COLO829 (cell line): ENCODE measurements at regions not wholly inside any gene's neighbourhood (a gene's known extent, or its start where the extent isn't known, plus 50 kb on each side); places are given as distances from the start of the nearest gene placed in this dataset.

Experiments
- DNase-seq: peaks from one replicate; pipeline ENCODE4 v3.0.0; 2012; ENCODE audit warnings: low spot score

DNA sequence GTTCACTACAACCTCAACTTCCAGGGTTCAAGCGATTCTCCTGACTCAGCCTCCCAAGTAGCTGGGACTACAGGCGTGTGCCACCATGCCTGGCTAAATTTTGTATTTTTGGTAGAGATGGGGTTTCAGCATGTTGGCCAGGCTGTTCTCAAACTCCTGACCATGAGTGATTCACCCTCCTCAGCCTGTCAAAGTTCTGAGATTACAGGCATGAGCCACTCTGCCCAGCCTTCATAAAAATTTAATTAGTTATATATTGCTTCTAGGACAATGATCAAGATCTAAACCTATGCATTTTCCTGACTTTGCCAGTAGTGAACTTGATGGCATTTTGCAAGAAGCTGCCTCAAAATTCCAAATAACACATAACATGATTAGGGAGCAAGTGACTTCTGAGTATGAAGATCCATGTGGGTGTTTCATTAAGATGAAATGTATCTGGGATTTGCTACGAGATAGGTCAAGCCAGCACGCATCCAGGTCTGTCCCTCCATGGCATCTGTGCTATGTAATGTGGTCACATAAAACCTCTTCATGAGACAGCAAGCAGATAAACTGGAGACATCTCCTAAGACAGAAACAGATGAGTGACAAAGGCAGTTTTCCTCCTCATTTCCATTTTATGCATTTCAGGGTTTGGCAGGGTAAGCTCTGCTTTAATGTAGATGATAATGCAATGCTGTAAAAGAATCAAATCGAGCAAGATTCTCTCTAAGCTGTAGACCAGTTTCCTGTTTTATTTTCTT lies 319.4 kb upstream of the ATP2B1 start:
- DNase-seq: no peak

DNA sequence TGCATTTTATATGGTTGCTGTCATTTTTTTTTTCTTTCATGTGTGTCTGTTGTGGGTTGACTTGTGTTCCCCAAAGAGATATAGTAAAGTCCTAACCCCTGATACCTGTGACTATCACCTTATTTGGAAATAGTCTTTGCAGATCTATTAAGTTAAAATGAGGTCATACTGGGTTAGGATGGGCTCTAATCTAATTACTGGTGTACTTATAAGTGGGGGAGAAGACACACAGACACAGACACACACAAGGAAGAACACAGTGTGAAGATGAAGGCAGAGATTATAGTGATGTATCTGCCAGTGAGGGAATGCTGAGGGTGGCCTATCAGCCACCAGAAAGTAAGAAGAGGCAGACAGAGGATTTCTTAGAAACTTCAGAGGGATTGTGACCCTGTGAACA lies 318.4 kb upstream of the ATP2B1 start:
- DNase-seq: no peak

DNA sequence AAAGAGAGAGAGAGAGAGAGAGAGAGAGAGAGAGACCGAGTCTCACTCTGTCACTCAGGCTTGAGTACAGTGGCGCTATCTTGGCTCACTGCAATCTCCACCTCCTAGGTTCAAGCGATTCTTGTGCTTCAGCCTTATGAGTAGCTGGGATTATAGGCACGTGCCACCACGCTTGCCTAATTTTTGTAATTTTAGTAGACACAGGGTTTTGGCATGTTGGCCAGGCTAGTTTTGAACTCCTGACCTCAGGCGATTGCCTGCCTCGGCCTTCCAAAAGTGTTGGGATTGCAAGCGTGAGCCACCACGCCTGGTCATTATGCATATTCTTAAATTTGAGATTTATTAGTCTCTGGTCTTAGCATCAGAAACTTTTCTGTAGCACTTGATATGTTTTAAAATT lies 317.9 kb upstream of the ATP2B1 start:
- DNase-seq: no peak

DNA sequence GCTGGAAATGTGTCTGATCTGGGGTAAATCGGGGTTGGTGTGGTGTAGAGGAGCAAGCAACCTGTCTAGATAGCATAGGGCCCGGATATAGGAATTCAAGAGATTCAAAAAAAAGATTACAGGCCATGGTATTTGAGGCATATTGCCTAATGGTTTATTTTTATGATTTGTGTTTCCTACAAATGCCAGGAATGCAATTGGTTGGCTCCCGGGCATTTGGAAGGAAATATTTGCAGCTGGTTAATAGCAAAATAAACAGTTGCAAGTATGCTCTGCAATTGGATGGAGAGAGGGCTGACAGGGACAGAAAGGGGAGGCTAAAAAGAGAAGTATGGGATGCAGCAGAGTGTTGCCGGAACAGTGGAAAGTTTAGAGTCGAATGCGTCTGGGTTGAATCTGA lies 315.6 kb upstream of the ATP2B1 start:
- DNase-seq: no peak

DNA sequence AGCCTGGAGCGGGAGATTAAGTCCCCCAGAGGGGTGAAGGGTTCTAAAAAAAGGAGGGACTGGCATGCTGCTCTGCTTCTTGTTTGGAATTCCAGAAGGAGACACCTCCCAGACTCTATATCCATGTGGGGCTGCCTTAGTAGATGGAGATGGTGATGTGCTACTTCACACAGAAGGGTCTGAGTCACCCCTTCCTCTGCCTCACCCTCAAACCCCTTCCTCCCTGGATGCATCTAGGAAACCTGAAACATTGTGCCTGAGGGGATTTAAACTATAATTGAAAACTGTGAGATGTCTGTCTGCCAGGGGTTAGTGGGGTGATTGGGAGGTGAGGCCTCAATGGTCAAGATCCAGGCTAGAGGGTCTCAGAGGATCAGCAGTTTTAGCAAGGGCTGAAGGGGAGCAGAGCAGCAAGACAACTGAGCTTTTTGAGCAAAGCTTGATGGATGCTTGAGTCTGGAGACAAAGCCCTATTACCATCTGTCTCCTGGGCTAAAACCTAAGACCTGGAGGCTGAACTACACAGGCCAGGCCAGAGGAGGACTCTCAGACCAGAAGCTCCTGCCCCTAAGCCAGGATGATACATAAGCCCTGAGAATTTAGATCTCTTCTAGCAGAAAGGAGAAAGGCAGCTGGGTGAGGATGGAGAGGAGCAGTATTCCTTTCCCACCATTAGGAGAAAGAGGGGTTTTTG lies 314.7 kb upstream of the ATP2B1 start:
- DNase-seq: no peak

DNA sequence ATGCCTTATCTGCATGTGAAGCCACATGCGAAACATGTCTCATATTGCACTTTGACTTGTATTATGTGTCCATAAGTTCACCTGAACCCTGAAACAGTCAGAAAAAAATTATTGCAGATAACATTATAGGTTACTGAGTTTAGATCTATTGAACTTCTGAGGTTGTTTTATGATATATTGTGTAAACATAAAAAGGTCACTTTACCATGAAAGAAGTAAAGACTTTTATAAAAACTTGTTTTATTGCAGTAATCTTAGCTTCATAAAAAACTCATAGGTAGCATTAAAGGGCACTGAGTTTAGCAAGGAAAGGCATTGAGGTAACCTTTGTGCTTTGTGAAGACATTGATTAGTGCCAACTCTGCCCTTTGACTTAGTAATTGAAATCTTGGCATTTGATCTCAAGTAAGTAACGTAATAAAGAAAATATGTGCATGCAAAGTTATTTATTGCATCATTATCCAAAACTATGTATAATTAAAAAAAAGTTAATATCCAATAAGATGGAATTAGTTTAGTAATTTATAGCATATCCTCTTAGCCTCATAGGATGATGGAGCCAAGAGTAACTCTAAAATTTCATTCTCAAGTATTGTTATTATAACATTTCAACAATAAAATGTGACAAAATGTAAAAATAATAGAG lies 313.3 kb upstream of the ATP2B1 start:
- no peak for DNase-seq

DNA sequence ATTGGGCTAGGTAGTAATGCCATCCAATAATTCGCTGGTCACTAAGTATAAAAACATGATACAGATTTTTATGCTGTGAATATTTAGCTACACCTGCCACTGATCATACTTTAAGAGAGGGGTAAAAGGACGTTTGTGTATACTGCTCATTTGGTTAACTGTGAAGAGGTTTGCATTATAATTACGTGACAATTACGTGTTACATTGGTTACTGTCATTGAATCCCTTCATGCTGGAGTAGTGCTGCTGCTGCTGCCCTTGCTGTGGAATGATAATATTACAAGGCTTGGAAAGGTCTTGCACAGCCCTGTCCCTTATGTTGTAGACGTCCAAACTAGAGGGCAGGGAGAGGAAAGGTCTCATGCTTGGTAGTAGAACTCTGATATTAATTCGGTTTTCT lies 312.2 kb upstream of the ATP2B1 start:
- DNase-seq: no peak

DNA sequence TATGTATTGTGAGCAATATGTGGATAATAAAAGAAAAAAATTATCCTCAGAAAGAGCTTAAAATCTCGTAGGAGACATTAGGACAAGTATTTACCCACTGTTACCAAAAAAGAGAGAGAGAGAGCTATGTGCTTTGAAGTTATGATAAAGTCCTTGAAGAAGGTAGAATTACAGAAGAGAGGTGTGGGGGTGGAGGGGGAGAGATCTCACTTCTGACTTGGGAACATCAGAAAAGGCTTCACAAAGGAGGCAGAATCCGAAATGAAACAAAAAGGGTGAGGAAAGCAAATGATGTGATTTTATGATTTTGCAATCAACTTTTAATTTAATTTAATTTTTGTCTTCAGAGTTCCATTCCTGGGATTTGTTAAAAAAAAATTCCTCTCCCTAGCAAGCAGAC lies 311.8 kb upstream of the ATP2B1 start:
- DNase-seq: no peak

DNA sequence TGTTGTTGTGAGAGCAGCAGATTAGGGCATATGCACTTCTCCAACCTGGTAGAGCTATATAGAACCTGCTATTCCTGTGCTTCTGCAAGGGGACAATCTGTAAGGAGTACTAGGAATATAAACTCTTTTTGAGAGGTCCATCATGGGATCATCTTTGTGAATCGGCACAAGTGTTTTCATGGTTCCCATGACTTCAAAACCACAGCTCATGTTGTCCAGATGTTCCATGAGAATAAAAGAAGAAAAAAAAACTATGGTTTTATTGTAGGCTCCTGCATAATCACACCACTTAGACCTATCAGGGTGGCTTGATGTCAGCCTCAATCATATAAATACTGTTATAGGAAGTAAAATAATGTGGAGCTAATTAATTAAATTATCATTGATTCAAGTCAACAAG lies 311.4 kb upstream of the ATP2B1 start:
- no peak for DNase-seq

DNA sequence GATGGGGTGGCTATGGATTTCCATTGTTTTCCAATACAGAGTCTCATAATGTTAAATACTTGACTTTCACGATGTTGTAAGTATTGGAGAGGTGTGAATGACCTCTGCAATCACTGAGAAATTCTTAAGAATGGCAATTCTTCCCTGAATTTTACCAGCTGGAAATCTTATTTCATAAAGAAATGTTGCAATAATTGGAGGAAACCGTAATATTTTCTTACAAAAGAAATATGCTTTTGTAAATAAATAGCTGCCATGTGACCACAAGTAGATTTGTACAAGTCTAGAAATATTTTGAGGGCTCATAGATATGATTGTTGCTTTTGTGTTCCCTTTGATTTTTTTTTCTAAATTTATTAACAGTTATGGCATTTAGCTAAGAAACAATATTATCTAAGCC lies 308.7 kb upstream of the ATP2B1 start:
- DNase-seq: no peak

DNA sequence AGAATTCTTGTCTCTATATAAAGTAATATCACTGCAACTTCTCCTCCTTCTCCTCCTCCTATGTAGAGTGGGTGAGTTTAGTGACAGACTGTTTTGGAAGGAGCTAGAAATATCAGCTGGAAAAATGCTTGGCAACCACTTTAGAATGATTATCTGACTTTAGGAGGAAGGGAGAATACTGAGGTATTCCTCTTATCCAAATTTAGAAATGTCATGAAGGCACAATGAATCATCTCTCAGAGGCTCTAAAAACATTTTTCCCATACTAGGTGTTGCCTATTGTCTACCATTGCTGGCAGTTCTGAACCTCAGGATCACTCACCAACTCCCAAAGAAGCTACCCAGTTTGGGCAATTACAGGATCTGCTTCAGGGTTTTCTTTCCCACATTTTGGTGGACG lies 306.6 kb upstream of the ATP2B1 start:
- DNase-seq: no peak

DNA sequence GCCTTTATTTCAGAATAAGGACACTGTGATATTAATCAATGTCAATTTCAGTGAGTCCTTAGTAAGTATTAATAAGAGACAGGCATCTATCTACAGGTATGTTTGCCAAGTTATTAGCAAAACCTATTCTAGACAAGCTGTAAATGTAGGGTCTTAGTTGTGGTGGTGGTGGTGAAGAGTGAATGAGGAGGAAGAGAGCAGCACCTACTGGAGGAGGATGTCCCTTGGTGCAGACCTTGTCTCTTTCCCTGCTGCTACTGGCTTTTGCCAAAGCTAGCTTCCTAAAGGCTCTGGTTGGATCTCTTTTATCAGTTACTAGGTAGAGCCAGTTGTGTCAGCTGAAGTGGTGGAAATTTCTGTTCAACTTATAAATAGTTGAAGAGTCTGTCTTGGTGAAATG lies 304.8 kb upstream of the ATP2B1 start:
- no peak for DNase-seq

DNA sequence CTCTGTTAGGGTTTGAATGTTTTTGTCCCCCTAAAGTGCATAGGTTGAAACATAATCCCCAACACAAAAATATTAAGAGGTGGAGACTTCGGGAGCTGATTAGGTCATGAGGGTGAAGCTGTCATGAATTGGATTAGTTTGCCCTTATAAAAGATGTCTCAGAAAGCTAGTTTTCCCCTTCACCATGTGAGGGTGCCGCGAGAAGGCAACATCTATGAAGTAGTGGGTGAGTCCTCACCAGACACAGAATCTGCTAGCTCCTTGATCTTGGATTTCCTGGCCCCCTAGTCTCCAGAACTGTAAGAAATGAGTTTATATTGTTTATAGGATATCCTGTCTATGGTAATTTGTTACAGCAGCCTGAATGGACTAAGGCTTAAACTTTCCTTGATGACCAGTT lies 301.5 kb upstream of the ATP2B1 start:
- peak; percentile 27 for DNase-seq

DNA sequence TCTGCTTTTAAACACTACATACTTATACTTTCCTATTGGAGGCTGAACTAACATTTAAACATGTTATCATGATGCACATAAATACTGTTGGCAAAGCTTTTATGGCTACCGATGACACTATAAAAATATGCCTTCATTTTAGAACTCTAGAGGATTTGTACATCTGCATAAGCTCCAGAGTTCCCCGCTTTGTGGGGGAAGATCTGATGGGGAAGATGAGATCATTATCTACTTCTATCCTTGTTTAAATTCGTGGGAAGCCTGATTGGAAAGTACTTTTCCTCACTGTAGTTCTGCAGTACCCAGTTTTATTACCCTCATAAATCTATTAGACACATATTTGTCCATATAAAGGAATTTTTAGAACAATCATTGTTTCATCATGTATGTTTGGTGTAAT lies 299.6 kb upstream of the ATP2B1 start:
- DNase-seq: no peak

DNA sequence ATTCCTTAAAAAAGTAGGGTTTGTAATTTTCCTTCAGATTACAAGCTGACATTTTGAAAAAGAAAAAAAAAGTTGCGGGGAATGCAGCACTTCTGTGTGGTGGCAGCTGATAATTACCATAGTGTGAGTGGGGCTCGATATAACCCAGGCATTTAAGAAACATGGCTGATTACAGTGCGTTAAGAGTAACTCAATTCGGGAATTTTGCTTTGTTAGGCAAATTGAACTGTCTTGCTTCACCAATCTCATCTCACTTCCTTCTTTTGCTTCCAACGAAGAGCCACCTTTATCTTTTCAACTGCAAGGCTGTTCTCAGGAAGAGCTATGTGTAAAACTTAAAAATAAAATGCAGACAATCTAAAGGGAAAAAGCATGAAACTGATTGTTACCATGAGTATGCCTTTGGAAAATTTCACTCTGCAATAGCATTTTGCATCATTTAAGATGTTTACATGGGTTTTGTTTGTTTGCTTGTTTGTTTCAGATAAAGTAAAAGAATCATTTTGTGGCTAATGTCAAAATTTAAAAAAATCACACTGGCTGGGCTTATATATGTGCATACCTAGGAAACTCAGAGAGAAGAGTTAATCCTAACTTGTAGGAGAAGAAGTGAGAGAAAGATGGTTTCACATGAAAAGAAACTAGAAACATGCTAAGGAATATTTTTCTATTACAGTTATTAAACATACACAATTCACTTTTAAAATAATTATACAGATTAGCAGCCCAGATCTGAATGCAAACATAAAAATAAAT lies 295.9 kb upstream of the ATP2B1 start:
- no peak for DNase-seq

DNA sequence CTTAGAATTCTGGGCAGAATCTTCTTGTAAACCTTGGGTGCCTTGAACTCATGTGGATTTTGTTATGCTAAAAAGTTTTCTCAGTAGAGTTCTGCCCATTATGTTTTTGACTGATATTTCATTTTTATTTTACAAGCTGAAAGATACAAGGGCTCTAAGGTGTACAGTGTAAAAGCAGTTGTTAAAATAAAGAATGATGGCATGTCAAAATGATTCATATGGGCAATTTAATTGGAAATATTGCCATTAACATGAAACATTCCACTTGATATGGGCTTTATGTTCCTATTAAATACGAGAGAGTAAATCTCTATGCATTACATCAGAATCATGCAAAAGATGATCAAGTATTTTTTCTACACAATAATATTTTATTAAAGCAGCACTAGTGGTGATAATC lies 295.1 kb upstream of the ATP2B1 start:
- no peak for DNase-seq

DNA sequence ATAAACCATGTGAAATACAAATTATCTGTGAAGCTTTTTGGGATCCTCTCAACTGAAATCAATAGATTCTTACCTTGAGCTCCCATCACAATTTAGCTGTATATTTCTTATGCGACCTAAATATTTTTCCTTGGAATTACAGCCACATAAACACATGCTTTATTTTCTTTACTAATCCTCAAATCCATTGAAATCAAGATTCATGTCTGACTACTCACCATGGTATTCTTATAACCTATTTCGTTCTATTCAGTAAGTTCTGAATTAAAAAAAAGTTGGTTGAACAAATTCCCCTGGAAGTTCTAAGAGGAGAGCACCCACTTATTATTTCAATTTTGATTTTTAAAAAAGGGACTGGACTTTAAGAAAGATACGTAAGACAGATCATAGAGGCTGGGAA lies 292.1 kb upstream of the ATP2B1 start:
- no peak for DNase-seq

DNA sequence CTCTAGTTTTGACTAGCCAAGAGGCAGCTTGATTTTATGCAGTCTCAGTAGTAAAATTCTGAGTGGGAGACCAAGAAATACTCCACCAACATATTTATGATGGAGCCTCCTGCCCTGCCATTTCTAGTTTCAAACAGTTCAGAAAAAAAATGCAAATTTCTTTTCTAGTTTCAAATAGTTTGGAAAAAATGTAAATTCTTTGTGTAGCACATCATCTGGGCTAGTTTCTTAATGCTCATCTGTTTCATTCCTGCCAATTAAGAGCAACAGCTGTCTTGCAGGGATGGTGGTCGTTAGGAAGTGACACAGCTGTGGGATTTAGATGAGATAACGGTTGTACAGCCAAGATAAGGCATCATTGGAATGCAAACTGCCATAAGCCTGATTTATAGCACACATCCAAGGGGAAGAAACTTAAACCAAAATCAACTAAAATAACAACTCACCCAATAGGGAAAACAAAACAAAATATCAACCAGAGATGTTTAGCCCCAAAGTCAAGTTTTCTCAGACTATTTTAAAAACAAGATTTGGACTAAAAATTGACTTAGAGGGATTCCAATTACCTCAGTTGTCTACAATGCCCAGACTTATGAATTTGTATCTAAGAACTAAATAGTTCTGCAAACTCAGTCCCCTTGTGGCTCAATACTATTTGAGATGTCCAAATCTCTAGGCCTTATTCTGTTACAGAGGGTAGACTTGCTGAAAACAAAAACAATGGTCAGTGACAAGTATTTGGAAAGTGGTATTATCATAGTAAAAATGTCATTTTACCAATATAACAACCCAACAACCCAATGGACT lies 291.3 kb upstream of the ATP2B1 start:
- no peak for DNase-seq

DNA sequence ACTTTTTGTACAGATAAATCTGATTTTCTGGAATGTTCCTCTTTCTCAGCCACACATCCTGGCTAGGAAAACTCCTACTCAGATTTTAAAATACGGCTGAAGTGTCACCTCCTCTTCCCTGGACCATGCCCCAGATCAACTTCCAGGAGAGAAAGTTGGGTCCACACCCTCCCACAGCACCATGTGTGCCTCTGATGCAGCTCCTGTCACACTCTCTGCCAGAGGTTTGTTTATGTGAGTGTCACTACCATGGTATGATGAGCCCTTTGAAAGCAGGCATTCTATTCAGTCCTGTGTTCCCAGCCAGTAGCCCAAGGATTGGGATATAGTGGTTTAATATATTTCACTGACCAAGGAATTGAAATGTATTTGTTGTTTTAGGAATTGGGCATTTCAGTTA lies 287.2 kb upstream of the ATP2B1 start:
- DNase-seq: no peak

DNA sequence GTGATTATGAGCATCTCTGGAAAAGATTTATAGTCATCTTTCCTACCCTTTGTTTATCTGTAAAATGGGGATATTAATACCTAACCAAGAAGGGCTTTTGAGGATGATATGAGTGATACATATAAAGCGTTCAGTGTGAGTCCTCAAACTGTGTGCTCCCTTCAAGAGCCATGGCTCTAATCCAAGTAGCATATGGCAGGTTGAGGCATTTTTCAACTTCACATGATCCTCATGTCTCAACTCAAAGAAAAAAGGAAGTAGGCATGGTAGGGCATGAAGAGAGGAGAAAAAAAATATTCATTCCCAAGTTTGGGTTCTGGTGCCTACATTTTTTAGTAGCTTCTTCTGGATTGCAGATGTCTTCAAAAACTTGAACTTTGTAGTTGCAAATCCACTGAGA lies 286.3 kb upstream of the ATP2B1 start:
- no peak for DNase-seq

DNA sequence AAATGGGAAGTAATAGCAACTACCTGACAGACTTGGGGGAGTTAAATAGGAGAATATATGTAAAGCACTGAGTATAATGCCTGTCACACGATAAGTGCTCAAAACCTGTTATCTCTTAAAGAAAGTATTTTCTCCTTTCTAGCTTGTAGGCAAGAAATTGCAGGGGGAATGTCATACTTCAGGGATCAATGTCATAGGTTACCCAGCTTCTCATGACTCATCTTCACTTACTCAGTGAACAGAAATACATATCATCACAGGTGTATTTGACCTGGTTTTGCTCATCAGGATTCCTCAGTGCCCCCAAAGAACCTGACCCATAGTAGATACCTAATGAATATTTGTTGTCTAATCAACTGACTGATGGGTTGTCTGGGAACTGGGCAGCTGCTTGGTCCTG lies 285.0 kb upstream of the ATP2B1 start:
- DNase-seq: no peak
